SJSA1 (cell line): ENCODE measurements at regions not wholly inside any gene's neighbourhood (a gene's known extent, or its start where the extent isn't known, plus 50 kb on each side); places are given as distances from the start of the nearest gene placed in this dataset.

ENCODE experiments used
- DNase-seq, 2 experiments: peaks; one replicate each; pipeline ENCODE4 v3.0.0-alpha.2; 2015 to 2020; ENCODE audit warnings: low spot score in 2 of 2, low read depth in 1 of 2
- H3K27ac ChIP-seq: fragments of 250-450 bp; sonication (Bioruptor Pico); 2 replicates; pipeline ENCODE4 v1.5.1; 2020; ENCODE audit warnings: mild to moderate bottlenecking, moderate library complexity
- H3K27me3 ChIP-seq: fragments of 250-450 bp; sonication (Bioruptor Pico); replicated peaks from 2 replicates; pipeline ENCODE4 v1.5.1; 2020; ENCODE audit warnings: mild to moderate bottlenecking, moderate library complexity
- H3K36me3 ChIP-seq: fragments of 250-450 bp; sonication (Bioruptor Pico); 2 replicates; pipeline ENCODE4 v1.5.1; 2020; ENCODE audit warnings: mild to moderate bottlenecking
- H3K4me1 ChIP-seq: fragments of 250-450 bp; sonication (Bioruptor Pico); replicated peaks from 2 replicates; pipeline ENCODE4 v1.6.1; 2021; ENCODE audit warnings: mild to moderate bottlenecking
- H3K4me3 ChIP-seq: fragments of 250-450 bp; sonication (Bioruptor Pico); 2 replicates; pipeline ENCODE4 v1.5.1; 2020; ENCODE audit warnings: mild to moderate bottlenecking
- H3K9me3 ChIP-seq: fragments of 250-450 bp; sonication (Bioruptor Pico); replicated peaks from 2 replicates; pipeline ENCODE4 v1.5.1; 2020; ENCODE audit warnings: mild to moderate bottlenecking

DNA sequence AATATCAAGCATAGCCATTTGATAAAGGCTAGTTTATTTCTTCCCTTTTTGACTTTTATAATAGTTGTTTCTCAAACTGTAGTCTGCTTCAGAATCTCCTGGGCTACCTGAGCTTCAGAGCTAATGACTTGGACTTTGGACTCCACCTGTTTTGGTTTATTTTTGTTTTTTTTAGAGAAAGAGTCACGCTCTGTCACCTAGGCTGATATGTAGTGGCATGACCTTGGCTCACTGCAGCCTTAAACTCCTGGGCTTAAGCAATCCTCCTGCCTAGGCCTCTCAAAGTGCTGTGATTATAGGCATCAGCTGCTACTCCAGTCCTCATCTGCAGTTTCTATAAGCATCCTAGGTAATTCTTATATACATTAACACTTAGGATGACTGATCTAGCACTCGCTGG, 90.5 kb downstream of the DDIT4L start:
- Histone ChIP-seq H3K36me3 (no peaks in the 10 kb centered on the region), H3K4me1 (peaks cover 8% of the 10 kb centered on the region), H3K27me3 (no peaks in the 10 kb centered on the region), H3K9me3 (no peaks in the 10 kb centered on the region), H3K4me3 (no peak overlapping the region), H3K27ac (no peak overlapping the region)
- no peak for DNase-seq

DNA sequence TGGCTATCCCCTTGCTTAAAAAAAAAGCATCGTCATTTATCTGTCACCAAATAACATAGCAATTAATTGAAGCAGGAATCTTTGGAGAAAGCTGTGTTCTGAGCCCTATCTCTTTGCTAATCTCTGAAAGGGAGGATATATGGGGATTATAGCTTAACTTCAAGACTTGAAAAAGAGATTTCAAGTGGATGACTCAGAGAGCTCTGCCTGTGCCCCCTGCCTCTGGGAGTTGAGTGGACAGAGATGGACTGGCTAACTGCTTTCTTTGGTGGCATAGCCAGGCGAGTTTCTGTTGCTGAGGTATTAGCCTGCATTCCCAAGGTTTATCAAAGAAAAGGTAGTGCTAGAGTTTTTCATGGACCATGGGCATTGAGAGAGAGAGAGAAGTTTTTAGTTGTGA, 91.6 kb downstream of the DDIT4L start:
- no peaks in the 10 kb centered on the region for H3K27me3 ChIP-seq
- peaks cover 10% of the 10 kb centered on the region for H3K4me1 ChIP-seq
- no peak for DNase-seq
- H3K9me3 ChIP-seq: no peaks in the 10 kb centered on the region
- H3K36me3 ChIP-seq: no peaks in the 10 kb centered on the region
- no peak overlapping the region for H3K27ac ChIP-seq
- H3K4me3 ChIP-seq: no peak overlapping the region

DNA sequence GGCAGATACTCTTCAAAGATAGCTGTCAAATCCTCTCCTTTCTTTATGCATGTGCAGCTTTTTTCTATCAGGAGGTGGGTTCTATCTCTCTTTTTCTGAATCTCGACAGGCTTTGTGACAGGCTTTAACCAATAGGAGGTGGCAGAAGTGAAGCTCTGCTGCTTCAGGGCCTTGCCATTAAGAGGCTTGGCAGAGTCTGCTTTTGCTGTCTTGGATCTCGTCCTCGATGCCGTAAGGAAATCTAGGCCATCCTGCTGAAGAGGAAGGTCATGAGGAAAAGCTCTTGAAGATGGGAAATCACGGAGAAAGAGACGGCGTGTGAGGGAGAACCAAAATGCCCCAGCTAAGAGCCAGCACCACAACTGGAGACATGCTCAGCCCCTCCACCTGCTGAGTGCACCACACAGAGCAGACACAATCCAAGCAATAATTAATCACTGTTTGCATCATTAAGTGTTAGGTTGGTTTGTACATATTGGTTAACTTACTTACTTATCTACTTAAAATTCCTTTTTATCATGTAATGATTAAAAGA, 92.2 kb downstream of the DDIT4L start:
- H3K36me3 ChIP-seq: no peaks in the 10 kb centered on the region
- H3K4me3 ChIP-seq: no peak overlapping the region
- no peaks in the 10 kb centered on the region for H3K27me3 ChIP-seq
- H3K4me1 ChIP-seq: peaks cover 13% of the 10 kb centered on the region
- H3K9me3 ChIP-seq: no peaks in the 10 kb centered on the region
- no peak overlapping the region for H3K27ac ChIP-seq
- DNase-seq: no peak

DNA sequence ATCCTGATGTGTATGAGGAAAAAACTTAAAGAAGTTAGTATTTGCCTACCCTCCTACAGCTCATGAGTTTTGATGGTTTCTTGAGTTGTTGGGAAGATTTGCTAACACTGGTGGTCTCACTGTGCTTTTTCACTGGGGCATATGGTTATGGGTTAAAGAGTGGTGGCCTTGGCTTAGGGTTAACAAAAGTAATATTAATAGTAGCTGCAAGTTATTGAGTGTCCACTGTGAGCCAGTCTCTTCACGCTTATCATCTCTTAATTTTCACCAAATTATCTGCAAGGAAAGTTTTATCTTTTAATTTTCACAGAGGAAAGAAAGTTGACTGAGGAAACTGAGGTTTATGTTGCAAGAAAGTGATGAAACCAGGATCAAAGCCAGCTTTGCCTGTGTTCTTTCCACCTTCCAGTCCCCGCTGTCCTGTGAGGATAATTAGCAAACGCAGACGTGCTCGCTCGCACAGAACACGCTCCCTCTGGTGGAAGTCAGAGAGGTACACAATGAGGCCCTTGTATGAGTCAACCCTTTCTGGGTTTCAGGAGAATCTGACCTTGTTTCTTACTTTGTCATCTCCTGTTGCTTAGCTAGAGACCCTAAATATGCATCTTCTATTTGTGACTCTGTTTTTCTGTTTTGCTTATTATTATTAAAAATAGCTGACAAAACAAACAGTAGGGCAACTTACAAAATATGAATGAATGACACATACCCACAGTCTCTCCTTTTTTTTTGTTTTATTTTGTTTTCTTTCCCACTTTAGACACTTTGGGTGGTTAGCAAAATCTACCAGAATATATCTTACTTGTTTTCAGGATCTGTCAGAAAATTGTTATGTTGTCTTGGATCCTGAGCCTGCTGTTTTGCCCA, 94.3 kb downstream of the DDIT4L start:
- Histone ChIP-seq H3K9me3 (no peaks in the 10 kb centered on the region), H3K36me3 (no peaks in the 10 kb centered on the region), H3K27me3 (no peaks in the 10 kb centered on the region), H3K4me3 (no peak overlapping the region), H3K4me1 (peaks cover 13% of the 10 kb centered on the region), H3K27ac (no peak overlapping the region)
- peak; percentile 45 to 54 for DNase-seq

DNA sequence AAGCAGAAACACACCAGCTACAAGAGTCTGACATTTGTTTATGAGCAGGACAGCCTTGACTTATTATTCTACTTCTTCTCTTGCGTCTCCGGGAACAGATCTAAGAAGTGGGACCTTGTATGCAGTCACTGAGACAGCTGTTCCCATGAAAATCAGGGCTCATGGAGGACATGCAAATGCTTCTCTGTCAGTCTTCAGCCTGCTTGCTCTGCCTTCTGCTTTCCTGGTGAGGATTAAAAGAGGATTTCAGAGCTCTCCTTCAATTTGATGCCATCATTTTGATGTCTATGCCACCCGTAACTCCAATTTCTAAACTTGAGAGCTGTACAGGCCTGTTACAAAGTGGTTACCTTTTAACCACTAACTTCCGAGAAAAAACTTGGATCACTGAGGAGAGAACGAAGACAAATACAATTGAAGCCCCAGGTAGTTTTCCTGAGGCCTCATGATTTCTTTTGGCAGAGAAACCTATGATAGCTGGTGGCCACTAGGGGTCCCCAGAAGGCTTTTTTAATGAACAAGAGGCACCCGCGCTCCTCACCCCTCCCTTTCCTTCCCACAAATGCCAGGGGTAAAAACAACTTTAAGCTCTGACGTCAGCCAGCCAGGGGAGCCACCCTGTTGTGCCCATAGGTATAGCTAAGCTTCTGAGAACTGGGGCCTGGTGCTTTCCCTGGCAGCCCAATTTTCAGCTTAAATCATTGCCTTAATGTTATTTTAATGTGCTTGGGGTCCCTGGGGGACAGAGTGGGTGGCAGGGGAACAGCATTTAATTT, 97.0 kb downstream of the DDIT4L start:
- Histone ChIP-seq H3K4me1 (peaks cover 13% of the 10 kb centered on the region), H3K9me3 (no peaks in the 10 kb centered on the region), H3K27ac (no peak overlapping the region), H3K27me3 (no peaks in the 10 kb centered on the region), H3K4me3 (no peak overlapping the region), H3K36me3 (no peaks in the 10 kb centered on the region)
- peak; percentile 77 to 81 for DNase-seq

DNA sequence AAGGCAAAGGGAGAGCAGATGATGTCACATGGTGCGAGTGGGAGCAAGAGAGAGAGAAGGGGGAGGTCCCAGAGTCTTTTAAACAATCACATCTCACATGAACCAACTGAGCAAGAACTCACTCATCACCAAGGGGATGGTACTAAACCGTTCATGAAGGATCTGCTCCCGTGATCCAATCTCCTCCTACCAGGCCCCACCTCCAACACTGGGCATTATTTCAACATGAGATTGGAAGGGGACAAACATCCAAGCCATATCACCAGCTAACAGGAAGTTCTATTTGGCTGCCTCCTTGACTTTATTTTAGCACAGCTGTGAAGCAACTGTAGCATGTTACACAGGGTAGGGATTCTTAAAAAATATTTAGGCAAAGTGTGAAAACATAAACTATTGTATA, 102.5 kb downstream of the DDIT4L start:
- no peak overlapping the region for H3K27ac ChIP-seq

DNA sequence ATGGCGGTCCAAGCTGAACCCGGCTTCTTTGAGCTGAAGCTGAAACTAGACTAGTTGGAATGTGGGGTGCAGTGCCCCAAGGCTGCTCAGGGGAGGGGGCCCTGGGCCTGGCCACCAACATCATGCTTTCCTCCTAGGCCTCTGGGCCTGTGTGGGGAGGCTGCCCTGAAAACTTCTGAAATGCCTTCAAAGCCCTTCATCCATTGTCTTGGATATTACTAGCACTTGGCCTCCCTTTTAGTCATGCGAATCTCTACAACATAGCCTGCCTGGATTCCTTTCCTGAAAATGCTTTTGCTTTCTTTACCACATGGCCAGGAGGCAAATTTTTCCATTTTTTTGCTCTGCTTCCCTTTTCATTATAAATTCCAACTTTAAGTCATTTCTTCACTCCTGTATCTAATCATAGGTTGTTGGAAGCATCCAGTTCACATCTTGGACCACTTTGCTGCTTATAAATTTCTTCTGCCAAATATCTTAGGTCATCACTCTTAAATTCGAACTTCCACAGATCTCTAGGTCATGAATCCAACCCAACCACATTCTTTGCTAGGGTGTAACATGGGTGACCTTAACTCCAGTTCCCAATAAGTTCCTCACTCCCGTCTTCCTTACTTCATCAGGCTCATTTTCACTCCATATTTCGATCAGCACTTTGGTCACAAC, 103.4 kb downstream of the DDIT4L start:
- H3K4me3 ChIP-seq: no peak overlapping the region
- no peaks in the 10 kb centered on the region for H3K36me3 ChIP-seq
- H3K4me1 ChIP-seq: no peaks in the 10 kb centered on the region
- H3K9me3 ChIP-seq: no peaks in the 10 kb centered on the region
- no peaks in the 10 kb centered on the region for H3K27me3 ChIP-seq
- no peak overlapping the region for H3K27ac ChIP-seq
- DNase-seq: no peak

More for the DNA sequence above, 102.5 kb downstream of the DDIT4L start:
- Histone ChIP-seq H3K9me3 (no peaks in the 10 kb centered on the region), H3K36me3 (no peaks in the 10 kb centered on the region), H3K4me1 (no peaks in the 10 kb centered on the region), H3K4me3 (no peak overlapping the region), H3K27me3 (no peaks in the 10 kb centered on the region)
- no peak for DNase-seq

DNA sequence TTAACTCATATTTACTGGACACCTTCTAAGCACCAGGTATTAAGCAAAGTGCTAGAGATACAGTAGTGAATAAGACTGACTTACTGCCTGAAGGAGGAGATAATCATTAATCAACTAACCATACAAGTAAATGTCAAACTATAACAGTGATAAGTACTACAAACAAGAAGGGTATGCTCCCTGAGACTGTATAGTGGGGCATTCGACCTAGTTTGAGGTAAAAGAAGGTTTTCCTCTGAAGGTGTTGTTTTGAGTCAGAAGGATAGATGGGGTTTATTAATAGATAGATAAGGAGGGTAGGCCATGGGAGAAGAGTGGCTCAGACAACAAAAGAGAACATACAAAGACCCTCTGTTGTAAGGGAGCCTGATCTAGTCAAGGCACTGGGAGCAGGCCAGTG, 105.4 kb downstream of the DDIT4L start:
- H3K27me3 ChIP-seq: no peaks in the 10 kb centered on the region
- H3K4me3 ChIP-seq: no peak overlapping the region
- H3K4me1 ChIP-seq: no peaks in the 10 kb centered on the region
- no peak overlapping the region for H3K27ac ChIP-seq
- no peak for DNase-seq
- no peaks in the 10 kb centered on the region for H3K9me3 ChIP-seq
- no peaks in the 10 kb centered on the region for H3K36me3 ChIP-seq

DNA sequence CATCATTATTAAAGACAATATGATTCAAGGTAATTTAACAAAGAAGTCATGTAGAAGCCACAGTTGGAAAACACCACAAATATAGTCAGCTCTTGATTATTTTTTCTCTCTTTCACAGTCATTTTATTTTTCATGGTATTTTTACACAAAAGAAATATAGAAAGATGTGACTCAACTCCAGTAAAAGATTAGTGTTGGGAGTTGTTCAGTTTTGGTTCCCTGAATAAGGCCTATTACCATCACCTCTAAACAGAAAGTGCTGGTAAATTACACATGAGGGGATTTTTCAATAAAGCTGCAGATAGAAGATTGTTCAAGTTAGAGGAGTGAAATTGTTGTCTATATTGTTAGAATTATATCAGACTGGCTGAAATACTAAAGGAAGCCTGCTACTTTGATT, 107.0 kb downstream of the DDIT4L start:
- H3K27me3 ChIP-seq: no peaks in the 10 kb centered on the region
- no peaks in the 10 kb centered on the region for H3K9me3 ChIP-seq
- H3K4me3 ChIP-seq: no peak overlapping the region
- DNase-seq: no peak
- no peak overlapping the region for H3K27ac ChIP-seq
- no peaks in the 10 kb centered on the region for H3K36me3 ChIP-seq
- no peaks in the 10 kb centered on the region for H3K4me1 ChIP-seq

DNA sequence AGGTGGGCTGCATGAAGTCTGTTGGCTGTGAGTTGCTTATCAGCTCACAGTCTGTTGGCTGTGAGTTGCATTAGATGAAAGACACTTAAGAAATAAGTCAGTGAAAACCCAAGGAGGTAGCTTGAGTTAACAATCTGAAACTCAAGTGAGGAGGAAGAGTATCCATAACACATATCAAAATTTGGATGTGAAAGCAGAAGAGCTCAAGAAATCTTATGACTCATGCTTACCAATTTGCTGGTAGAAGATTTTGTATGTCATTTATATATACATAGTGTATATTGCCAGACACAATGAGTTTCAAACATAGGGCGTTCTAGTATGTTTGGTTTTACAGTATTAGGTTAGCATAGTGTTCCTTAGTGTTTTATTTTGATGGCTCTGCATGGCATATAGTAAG, 107.4 kb downstream of the DDIT4L start:
- Histone ChIP-seq H3K4me3 (no peak overlapping the region), H3K4me1 (no peaks in the 10 kb centered on the region), H3K27me3 (no peaks in the 10 kb centered on the region), H3K9me3 (no peaks in the 10 kb centered on the region), H3K36me3 (no peaks in the 10 kb centered on the region), H3K27ac (no peak overlapping the region)
- DNase-seq: no peak

DNA sequence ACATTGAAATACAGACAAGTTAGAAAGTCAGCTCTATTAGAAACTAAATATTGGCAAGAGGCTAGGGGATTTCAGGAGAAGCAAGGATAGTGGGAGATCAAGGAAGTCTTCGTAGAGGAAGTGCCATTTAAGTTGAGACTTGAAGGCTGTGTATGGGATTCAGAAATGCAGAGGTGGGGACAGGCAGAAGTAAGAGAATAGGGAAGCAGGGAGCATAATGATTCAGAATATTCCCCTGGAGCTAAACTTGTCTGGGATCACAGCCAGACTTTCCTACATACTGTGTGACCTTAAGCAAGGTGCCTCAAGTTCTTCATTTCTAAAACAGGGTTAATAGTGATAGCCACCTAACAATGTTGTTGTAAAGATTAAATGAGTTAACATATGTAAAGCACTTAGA, 108.8 kb downstream of the DDIT4L start:
- Histone ChIP-seq H3K27ac (no peak overlapping the region), H3K36me3 (no peaks in the 10 kb centered on the region), H3K4me3 (no peak overlapping the region), H3K9me3 (no peaks in the 10 kb centered on the region), H3K27me3 (no peaks in the 10 kb centered on the region), H3K4me1 (no peaks in the 10 kb centered on the region; the same call in 1 of the 2 replicates)
- DNase-seq: no peak

DNA sequence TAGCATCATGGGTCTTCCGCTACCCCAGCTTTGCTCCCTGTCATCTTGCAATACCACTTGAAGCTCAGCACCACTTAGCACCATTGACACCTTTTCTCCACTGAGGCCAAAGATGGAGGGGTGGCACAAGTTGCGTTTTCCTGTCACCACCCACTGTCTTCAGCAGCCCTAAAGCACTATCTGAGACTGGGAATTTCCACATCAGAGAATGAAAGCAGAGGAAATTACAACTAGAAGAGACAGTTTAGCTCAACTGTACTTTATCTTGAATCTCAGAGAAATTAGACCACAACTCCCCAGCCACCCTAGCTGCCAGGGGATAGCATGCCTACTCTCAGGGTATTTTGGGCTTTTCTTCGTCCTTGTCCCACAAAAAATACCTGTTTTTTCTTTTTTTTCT, 111.0 kb downstream of the DDIT4L start:
- H3K27ac ChIP-seq: no peak overlapping the region
- no peaks in the 10 kb centered on the region for H3K9me3 ChIP-seq
- no peaks in the 10 kb centered on the region for H3K36me3 ChIP-seq
- peaks cover 17% of the 10 kb centered on the region for H3K4me1 ChIP-seq
- no peaks in the 10 kb centered on the region for H3K27me3 ChIP-seq
- no peak overlapping the region for H3K4me3 ChIP-seq
- DNase-seq: no peak

DNA sequence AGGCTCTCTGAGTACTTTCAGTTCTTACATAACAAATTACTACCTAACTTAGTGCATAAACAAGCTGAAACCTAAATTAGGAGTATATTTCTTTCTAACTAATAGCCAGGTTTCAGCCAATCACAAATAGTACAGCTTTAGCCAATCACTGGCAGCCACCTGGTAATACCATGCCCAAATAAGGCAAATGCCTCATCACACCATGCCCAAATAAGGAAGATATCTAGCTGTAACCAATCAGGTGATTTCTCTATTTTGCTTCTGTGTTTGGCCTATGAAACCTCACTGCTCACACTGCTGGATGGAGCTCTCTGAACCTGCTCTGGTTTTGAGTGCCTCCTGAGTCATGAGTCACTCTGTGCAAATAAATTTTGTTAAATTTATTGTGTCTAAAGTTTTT, 113.5 kb downstream of the DDIT4L start:
- Histone ChIP-seq H3K9me3 (no peaks in the 10 kb centered on the region), H3K27ac (no peak overlapping the region), H3K4me3 (no peak overlapping the region), H3K36me3 (no peaks in the 10 kb centered on the region), H3K4me1 (peaks cover 19% of the 10 kb centered on the region), H3K27me3 (no peaks in the 10 kb centered on the region)
- no peak for DNase-seq
